NCI-H2081 treated with DMSO at 0.1 percent for 48 hours (cell line): ENCODE measurements at regions not wholly inside any gene's neighbourhood (a gene's known extent, or its start where the extent isn't known, plus 50 kb on each side); places are given as distances from the start of the nearest gene placed in this dataset.

Experiments used
- DNase-seq: peaks from one replicate; lab custom pipeline; 2025; lab: John Stamatoyannopoulos, UW

GRCh38 chr14:27096091-27096490, 498.3 kb upstream of the NOVA1 start:
- no peak for DNase-seq

- no peak for DNase-seq
Measured at GRCh38 chr14:27098451-27098850, 500.6 kb upstream of the NOVA1 start.

GRCh38 chr14:27114180-27114579, 516.3 kb upstream of the NOVA1 start:
- no peak for DNase-seq

- no peak for DNase-seq
Measured at GRCh38 chr14:27123162-27123561, 525.3 kb upstream of the NOVA1 start.

GRCh38 chr14:27127838-27128237, 530.0 kb upstream of the NOVA1 start:
- DNase-seq, result no peak

GRCh38 chr14:27134200-27134599, 536.4 kb upstream of the NOVA1 start:
- DNase-seq, result no peak

GRCh38 chr14:27145170-27145569, 547.3 kb upstream of the NOVA1 start:
- no peak for DNase-seq

GRCh38 chr14:27148143-27148542, 550.3 kb upstream of the NOVA1 start:
- no peak for DNase-seq

- no peak for DNase-seq
Measured at GRCh38 chr14:27164139-27164538, 566.3 kb upstream of the NOVA1 start.

- no peak for DNase-seq
Measured at GRCh38 chr14:27175489-27175888, 577.7 kb upstream of the NOVA1 start.

GRCh38 chr14:27181333-27181732, 583.5 kb upstream of the NOVA1 start:
- no peak for DNase-seq

- DNase-seq, result no peak
Measured at GRCh38 chr14:27184427-27184826, 586.6 kb upstream of the NOVA1 start.

- DNase-seq, result no peak
Measured at GRCh38 chr14:27186048-27186447, 588.2 kb upstream of the NOVA1 start.

GRCh38 chr14:27187136-27187535, 589.3 kb upstream of the NOVA1 start:
- no peak for DNase-seq

- DNase-seq, result no peak
Measured at GRCh38 chr14:27190296-27190695, 592.5 kb upstream of the NOVA1 start.

- DNase-seq, result no peak
Measured at GRCh38 chr14:27199272-27199671, 601.4 kb upstream of the NOVA1 start.

GRCh38 chr14:27205036-27205435, 607.2 kb upstream of the NOVA1 start:
- no peak for DNase-seq

GRCh38 chr14:27211741-27212140, 613.9 kb upstream of the NOVA1 start:
- no peak for DNase-seq

- no peak for DNase-seq
Measured at GRCh38 chr14:27222671-27223070, 624.8 kb upstream of the NOVA1 start.

GRCh38 chr14:27223906-27224305, 626.1 kb upstream of the NOVA1 start:
- DNase-seq, result no peak

GRCh38 chr14:27228053-27228452, 630.2 kb upstream of the NOVA1 start:
- DNase-seq, result no peak

GRCh38 chr14:27234331-27234730, 636.5 kb upstream of the NOVA1 start:
- DNase-seq, result no peak

- no peak for DNase-seq
Measured at GRCh38 chr14:27236601-27237000, 638.8 kb upstream of the NOVA1 start.

- DNase-seq, result no peak
Measured at GRCh38 chr14:27242874-27243273, 645.0 kb upstream of the NOVA1 start.

GRCh38 chr14:27243365-27243764, 645.5 kb upstream of the NOVA1 start:
- DNase-seq, result no peak
